ENCODE measurements at regions not wholly inside any gene's neighbourhood (a gene's known extent, or its start where the extent isn't known, plus 50 kb on each side); places are given as distances from the start of the nearest gene placed in this dataset.

- no peaks in the 10 kb centered on the region for H3K9me3 ChIP-seq
- H3K4me3 ChIP-seq, result no peak overlapping the region
- H3K4me1 ChIP-seq, result no peaks in the 10 kb centered on the region
- H3K27me3 ChIP-seq (ENCODE audit: low read depth), result no peaks in the 10 kb centered on the region
- in situ Hi-C loops (cut with MboI; ENCODE audit: low sequenced_read_pairs), result no loop called here
- no peaks in the 10 kb centered on the region for H3K36me3 ChIP-seq (replicated peaks)
- no peak for DNase-seq (ENCODE audit: low spot score in 2 of 2)
These were observed 414.7 kb downstream of the LPIN1 start for GRCh38 chr2:12161085-12161484.

DNA sequence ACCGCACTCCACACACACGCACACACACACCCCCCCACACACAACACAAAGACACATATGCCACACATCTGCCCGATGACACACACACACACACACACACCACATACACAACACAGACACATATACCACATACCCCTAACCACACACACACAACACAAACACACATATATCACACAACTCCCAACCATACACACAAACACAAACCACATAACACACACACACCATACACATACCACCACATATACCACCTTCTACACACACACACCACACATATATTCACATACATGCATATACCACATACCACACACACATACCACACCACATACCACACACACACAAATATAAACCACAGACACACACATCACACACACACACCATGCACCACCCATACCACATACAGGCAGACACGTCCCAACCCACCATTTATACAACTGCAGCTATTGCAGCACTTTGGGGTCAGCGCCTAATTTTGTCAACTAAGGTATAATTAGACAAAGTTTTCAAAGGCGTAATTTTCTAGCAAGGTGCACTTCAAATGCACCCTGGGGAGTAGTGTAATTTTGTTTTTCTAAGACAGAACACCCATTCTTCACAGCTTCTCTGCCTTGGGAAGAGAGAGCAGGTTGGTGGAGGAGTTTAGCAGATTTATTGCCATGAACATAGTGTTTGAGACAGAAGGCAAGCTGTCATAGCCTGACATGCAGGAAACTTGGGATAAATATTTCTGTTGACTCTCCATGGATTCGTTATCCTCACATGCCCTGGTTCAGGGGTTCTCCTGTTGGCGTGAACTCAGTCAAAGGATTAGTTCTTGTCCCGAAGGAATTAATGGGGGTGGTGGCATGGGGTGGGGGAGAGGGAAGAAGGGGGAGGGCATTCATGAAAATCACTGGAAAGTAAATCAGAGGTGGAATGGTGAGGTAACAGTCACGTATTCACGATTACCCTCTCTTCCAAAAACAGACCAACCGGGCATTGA is 416.1 kb downstream of the LPIN1 start:
- H3K27me3 ChIP-seq (ENCODE audit: low read depth), result no peaks in the 10 kb centered on the region
- H3K4me1 ChIP-seq, result no peaks in the 10 kb centered on the region
- no peaks in the 10 kb centered on the region for H3K9me3 ChIP-seq
- H3K36me3 ChIP-seq (replicated peaks), result no peaks in the 10 kb centered on the region
- in situ Hi-C loops (cut with MboI; ENCODE audit: low sequenced_read_pairs), result no loop called here
- no peak for DNase-seq (ENCODE audit: low spot score in 2 of 2)
- H3K4me3 ChIP-seq, result no peak overlapping the region

GRCh38 chr2:12163866-12164265 is 417.4 kb downstream of the LPIN1 start:
- in situ Hi-C loops (cut with MboI; ENCODE audit: low sequenced_read_pairs), result no loop called here
- no peaks in the 10 kb centered on the region for H3K27me3 ChIP-seq (ENCODE audit: low read depth)
- no peaks in the 10 kb centered on the region for H3K9me3 ChIP-seq
- DNase-seq (ENCODE audit: low spot score in 2 of 2), result no peak
- H3K4me1 ChIP-seq, result no peaks in the 10 kb centered on the region
- H3K4me3 ChIP-seq, result no peak overlapping the region
- H3K36me3 ChIP-seq (replicated peaks), result no peaks in the 10 kb centered on the region

DNA sequence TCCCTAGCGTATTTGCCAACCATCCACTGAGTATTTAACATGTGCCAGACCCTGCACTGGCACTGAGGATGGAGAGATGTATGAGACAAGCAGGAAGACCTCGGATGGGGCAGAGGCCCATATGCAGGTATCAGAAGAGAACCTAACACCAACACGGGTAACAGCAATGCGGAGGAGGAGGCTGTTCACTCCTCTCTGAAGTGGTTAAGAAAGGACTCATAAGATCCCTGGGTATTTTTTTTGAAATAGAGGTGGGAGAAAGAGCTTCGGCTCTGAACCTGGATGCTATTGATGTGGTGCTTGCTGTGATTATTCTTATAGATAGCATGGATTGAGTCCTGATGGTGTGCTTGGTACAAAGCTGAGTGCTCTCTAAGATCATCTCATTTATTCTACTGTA is 418.3 kb downstream of the LPIN1 start:
- in situ Hi-C loops (cut with MboI; ENCODE audit: low sequenced_read_pairs), result no loop called here
- no peak for DNase-seq (ENCODE audit: low spot score in 2 of 2)
- H3K36me3 ChIP-seq (replicated peaks), result no peaks in the 10 kb centered on the region
- H3K9me3 ChIP-seq, result no peaks in the 10 kb centered on the region
- H3K4me3 ChIP-seq, result no peak overlapping the region
- H3K27me3 ChIP-seq (ENCODE audit: low read depth), result no peaks in the 10 kb centered on the region
- no peaks in the 10 kb centered on the region for H3K4me1 ChIP-seq

- in situ Hi-C loops (cut with MboI; ENCODE audit: low sequenced_read_pairs), result no loop called here
- H3K27me3 ChIP-seq (ENCODE audit: low read depth), result no peaks in the 10 kb centered on the region
- no peak overlapping the region for H3K4me3 ChIP-seq
- H3K4me1 ChIP-seq, result no peaks in the 10 kb centered on the region
- no peaks in the 10 kb centered on the region for H3K36me3 ChIP-seq (replicated peaks)
- no peak for DNase-seq (ENCODE audit: low spot score in 2 of 2)
- no peaks in the 10 kb centered on the region for H3K9me3 ChIP-seq
These were observed 421.3 kb downstream of the LPIN1 start for GRCh38 chr2:12167525-12168317.

- Histone ChIP-seq H3K4me1 (no peaks in the 10 kb centered on the region), H3K27me3 (ENCODE audit: low read depth) (no peaks in the 10 kb centered on the region), H3K4me3 (no peak overlapping the region), H3K9me3 (no peaks in the 10 kb centered on the region), H3K36me3 (replicated peaks) (no peaks in the 10 kb centered on the region)
- no peak for DNase-seq (ENCODE audit: low spot score in 2 of 2)
- in situ Hi-C loops (cut with MboI; ENCODE audit: low sequenced_read_pairs), result no loop called here
These were observed 421.9 kb downstream of the LPIN1 start for GRCh38 chr2:12168354-12168753.

- no peak for DNase-seq (ENCODE audit: low spot score in 2 of 2)
- Histone ChIP-seq H3K4me3 (no peak overlapping the region), H3K9me3 (no peaks in the 10 kb centered on the region), H3K4me1 (no peaks in the 10 kb centered on the region), H3K36me3 (replicated peaks) (no peaks in the 10 kb centered on the region), H3K27me3 (ENCODE audit: low read depth) (no peaks in the 10 kb centered on the region)
- in situ Hi-C loops (cut with MboI; ENCODE audit: low sequenced_read_pairs), result no loop called here
These were observed 422.5 kb downstream of the LPIN1 start for GRCh38 chr2:12168791-12169388.

GRCh38 chr2:12169721-12170120 is 423.3 kb downstream of the LPIN1 start:
- DNase-seq (ENCODE audit: low spot score in 2 of 2), result no peak
- H3K4me1 ChIP-seq, result no peaks in the 10 kb centered on the region
- in situ Hi-C loops (cut with MboI; ENCODE audit: low sequenced_read_pairs), result no loop called here
- H3K36me3 ChIP-seq (replicated peaks), result no peaks in the 10 kb centered on the region
- no peaks in the 10 kb centered on the region for H3K27me3 ChIP-seq (ENCODE audit: low read depth)
- H3K4me3 ChIP-seq, result no peak overlapping the region
- no peaks in the 10 kb centered on the region for H3K9me3 ChIP-seq

- no peaks in the 10 kb centered on the region for H3K4me1 ChIP-seq
- DNase-seq (ENCODE audit: low spot score in 2 of 2), result no peak
- in situ Hi-C loops (cut with MboI; ENCODE audit: low sequenced_read_pairs), result no loop called here
- no peaks in the 10 kb centered on the region for H3K9me3 ChIP-seq
- H3K36me3 ChIP-seq (replicated peaks), result no peaks in the 10 kb centered on the region
- no peaks in the 10 kb centered on the region for H3K27me3 ChIP-seq (ENCODE audit: low read depth)
- no peak overlapping the region for H3K4me3 ChIP-seq
These were observed 423.7 kb downstream of the LPIN1 start for GRCh38 chr2:12170121-12170520.

DNA sequence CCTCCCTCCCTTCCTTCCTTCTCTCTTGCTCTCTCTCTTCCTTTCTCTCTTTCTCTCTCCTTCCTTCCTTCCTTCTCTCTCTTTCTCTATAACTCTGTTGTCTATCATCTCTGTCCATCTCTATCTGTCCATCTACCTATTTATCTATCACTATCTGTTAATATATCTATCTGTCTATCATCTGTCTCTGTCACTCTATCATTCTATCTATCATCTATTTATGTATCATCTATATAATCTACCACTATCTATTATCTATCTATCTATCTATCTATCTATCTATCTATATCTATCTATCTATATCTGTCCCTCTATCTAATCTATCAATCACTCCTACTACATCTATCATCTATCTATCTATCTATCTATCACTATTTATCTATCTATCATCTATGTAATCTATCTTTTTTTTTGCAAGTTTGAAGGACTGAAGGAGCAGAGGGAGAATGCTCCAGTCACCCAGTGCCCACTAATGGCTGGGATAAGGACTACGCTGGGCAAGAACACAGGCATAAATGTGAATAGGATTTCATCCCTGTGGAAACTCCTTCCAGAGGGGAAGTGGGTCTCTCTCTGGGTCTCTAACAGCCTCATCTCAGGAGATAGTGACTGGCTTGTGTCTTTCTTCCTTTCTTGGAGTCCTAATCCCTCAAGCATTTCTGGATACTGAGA is 427.0 kb downstream of the LPIN1 start:
- Histone ChIP-seq H3K9me3 (no peaks in the 10 kb centered on the region), H3K4me1 (no peaks in the 10 kb centered on the region), H3K27me3 (ENCODE audit: low read depth) (no peaks in the 10 kb centered on the region), H3K4me3 (no peak overlapping the region), H3K36me3 (replicated peaks) (no peaks in the 10 kb centered on the region)
- in situ Hi-C loops (cut with MboI; ENCODE audit: low sequenced_read_pairs), result no loop called here
- no peak for DNase-seq (ENCODE audit: low spot score in 2 of 2)

GRCh38 chr2:12173943-12174340 is 427.5 kb downstream of the LPIN1 start:
- Histone ChIP-seq H3K9me3 (no peaks in the 10 kb centered on the region), H3K27me3 (ENCODE audit: low read depth) (no peaks in the 10 kb centered on the region), H3K36me3 (replicated peaks) (no peaks in the 10 kb centered on the region), H3K4me1 (no peaks in the 10 kb centered on the region), H3K4me3 (no peak overlapping the region)
- in situ Hi-C loops (cut with MboI; ENCODE audit: low sequenced_read_pairs), result no loop called here
- no peak for DNase-seq (ENCODE audit: low spot score in 2 of 2)

DNA sequence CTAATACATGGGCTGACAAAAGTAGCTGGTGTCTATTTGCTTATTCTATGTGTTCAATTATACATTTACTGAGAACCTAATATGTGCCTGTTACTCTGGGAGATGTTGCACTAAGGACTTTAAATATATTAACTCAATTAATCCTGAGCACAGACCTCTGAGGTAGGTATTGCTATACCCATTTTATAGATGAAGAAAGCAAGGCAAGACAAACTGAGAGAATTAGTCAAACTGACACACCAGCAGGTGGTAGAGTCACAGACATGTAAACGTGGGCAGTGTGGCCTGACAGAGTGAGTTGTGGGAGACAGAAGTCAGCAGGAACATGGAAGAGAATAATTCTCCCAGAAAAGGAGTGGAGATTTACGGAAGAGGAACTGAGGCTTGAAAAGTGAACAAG is 428.9 kb downstream of the LPIN1 start:
- no peak overlapping the region for H3K4me3 ChIP-seq
- in situ Hi-C loops (cut with MboI; ENCODE audit: low sequenced_read_pairs), result no loop called here
- no peak for DNase-seq (ENCODE audit: low spot score in 2 of 2)
- H3K27me3 ChIP-seq (ENCODE audit: low read depth), result no peaks in the 10 kb centered on the region
- no peaks in the 10 kb centered on the region for H3K9me3 ChIP-seq
- H3K4me1 ChIP-seq, result no peaks in the 10 kb centered on the region
- no peaks in the 10 kb centered on the region for H3K36me3 ChIP-seq (replicated peaks)

GRCh38 chr2:12176623-12177454 is 430.4 kb downstream of the LPIN1 start:
- no peaks in the 10 kb centered on the region for H3K9me3 ChIP-seq
- DNase-seq (ENCODE audit: low spot score in 2 of 2), result no peak
- H3K4me3 ChIP-seq, result no peak overlapping the region
- H3K36me3 ChIP-seq (replicated peaks), result no peaks in the 10 kb centered on the region
- no peaks in the 10 kb centered on the region for H3K27me3 ChIP-seq (ENCODE audit: low read depth)
- no peaks in the 10 kb centered on the region for H3K4me1 ChIP-seq
- in situ Hi-C loops (cut with MboI; ENCODE audit: low sequenced_read_pairs), result no loop called here

Data from HAP-1 (cell line).